Ovary (tissue), 3 donors: ENCODE measurements at regions not wholly inside any gene's neighbourhood (a gene's known extent, or its start where the extent isn't known, plus 50 kb on each side); places are given as distances from the start of the nearest gene placed in this dataset.

Experiments used
- EP300 ChIP-seq: sonication (generic); formaldehyde crosslinking; IDR thresholded peaks from one replicate; pipeline ENCODE4 v1.6.1; 2017; ENCODE audit warnings: antibody characterized with exemption
- POLR2A ChIP-seq: fragments of 450-650 bp; IDR thresholded peaks from one replicate; pipeline ENCODE4 v1.6.1; 2017; ENCODE audit warnings: antibody characterized with exemption, mild to moderate bottlenecking, moderate library complexity
- TF ChIP-seq, protein P1 (sequence below), 3 donors: fragments of 450-650 bp in 2 of 3; fragments of 200-600 bp in 1 of 3; IDR thresholded peaks; one replicate each; pipeline versions ENCODE4 v1.5.1 to v1.8.0; 2016 to 2022; ENCODE audit warnings: antibody characterized with exemption in 3 of 3, mild to moderate bottlenecking in 1 of 3
- donor health status: DM: no; HTN: no; CAD: no.

- TF ChIP-seq EP300 (no peak), POLR2A (no peak)
- TF ChIP-seq, protein P1, sequence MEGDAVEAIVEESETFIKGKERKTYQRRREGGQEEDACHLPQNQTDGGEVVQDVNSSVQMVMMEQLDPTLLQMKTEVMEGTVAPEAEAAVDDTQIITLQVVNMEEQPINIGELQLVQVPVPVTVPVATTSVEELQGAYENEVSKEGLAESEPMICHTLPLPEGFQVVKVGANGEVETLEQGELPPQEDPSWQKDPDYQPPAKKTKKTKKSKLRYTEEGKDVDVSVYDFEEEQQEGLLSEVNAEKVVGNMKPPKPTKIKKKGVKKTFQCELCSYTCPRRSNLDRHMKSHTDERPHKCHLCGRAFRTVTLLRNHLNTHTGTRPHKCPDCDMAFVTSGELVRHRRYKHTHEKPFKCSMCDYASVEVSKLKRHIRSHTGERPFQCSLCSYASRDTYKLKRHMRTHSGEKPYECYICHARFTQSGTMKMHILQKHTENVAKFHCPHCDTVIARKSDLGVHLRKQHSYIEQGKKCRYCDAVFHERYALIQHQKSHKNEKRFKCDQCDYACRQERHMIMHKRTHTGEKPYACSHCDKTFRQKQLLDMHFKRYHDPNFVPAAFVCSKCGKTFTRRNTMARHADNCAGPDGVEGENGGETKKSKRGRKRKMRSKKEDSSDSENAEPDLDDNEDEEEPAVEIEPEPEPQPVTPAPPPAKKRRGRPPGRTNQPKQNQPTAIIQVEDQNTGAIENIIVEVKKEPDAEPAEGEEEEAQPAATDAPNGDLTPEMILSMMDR (IDR thresholded peaks at IDR 0.05): no peak
Observed at GRCh38 chr12:81991868-81992267, 232.7 kb upstream of the PPFIA2 start.
